NCI-H146 treated with DMSO at 0.1 percent for 48 hours (cell line): ENCODE measurements at regions not wholly inside any gene's neighbourhood (a gene's known extent, or its start where the extent isn't known, plus 50 kb on each side); places are given as distances from the start of the nearest gene placed in this dataset.
"Not testable (repeated sequence)": the region's sequence is repeated elsewhere in the genome, so short reads cannot be mapped to it uniquely, and the experiment has no call there.

Experiments used
- DNase-seq: peaks from one replicate; lab custom pipeline; 2025; ENCODE audit not compliant: unreplicated experiment; lab: John Stamatoyannopoulos, UW

GRCh38 chr16:5214466-5214865, 116.9 kb upstream of the EEF2KMT start:
- no peak for DNase-seq

GRCh38 chr16:5212501-5212900, 114.9 kb upstream of the EEF2KMT start:
- DNase-seq = not testable (repeated sequence)

GRCh38 chr16:5207862-5208498, 110.4 kb upstream of the EEF2KMT start:
- DNase-seq = not testable (repeated sequence)

GRCh38 chr16:5207001-5207523, 109.5 kb upstream of the EEF2KMT start:
- no peak for DNase-seq

GRCh38 chr16:5206331-5206990, 108.9 kb upstream of the EEF2KMT start:
- DNase-seq = no peak

GRCh38 chr16:5205361-5206040, 107.9 kb upstream of the EEF2KMT start:
- DNase-seq = no peak

GRCh38 chr16:5203675-5204074, 106.1 kb upstream of the EEF2KMT start:
- not testable (repeated sequence) for DNase-seq

GRCh38 chr16:5200123-5200522, 102.5 kb upstream of the EEF2KMT start:
- DNase-seq = no peak

- no peak for DNase-seq
Observed at GRCh38 chr16:5196204-5196603, 98.6 kb upstream of the EEF2KMT start.

GRCh38 chr16:5193861-5194260, 96.3 kb upstream of the EEF2KMT start:
- no peak for DNase-seq

- no peak for DNase-seq
Observed at GRCh38 chr16:5188989-5189352, 91.4 kb upstream of the EEF2KMT start.

- DNase-seq = no peak
Observed at GRCh38 chr16:5188318-5188988, 90.9 kb upstream of the EEF2KMT start.

- DNase-seq = no peak
Observed at GRCh38 chr16:5187402-5187952, 89.9 kb upstream of the EEF2KMT start.

GRCh38 chr16:5186381-5186903, 88.8 kb upstream of the EEF2KMT start:
- DNase-seq = no peak

GRCh38 chr16:5176505-5176904, 78.9 kb upstream of the EEF2KMT start:
- DNase-seq = no peak

GRCh38 chr16:5175266-5175665, 77.7 kb upstream of the EEF2KMT start:
- DNase-seq = no peak

- DNase-seq = no peak
Observed at GRCh38 chr16:5166486-5166885, 68.9 kb upstream of the EEF2KMT start.

- not testable (repeated sequence) for DNase-seq
Observed at GRCh38 chr16:5165429-5165828, 67.8 kb upstream of the EEF2KMT start.

- not testable (repeated sequence) for DNase-seq
Observed at GRCh38 chr16:5162801-5163200, 65.2 kb upstream of the EEF2KMT start.

- DNase-seq = not testable (repeated sequence)
Observed at GRCh38 chr16:5161888-5162287, 64.3 kb upstream of the EEF2KMT start.

- DNase-seq = not testable (repeated sequence)
Observed at GRCh38 chr16:5160010-5160409, 62.4 kb upstream of the EEF2KMT start.
